GM23338 (cell line): ENCODE measurements at regions not wholly inside any gene's neighbourhood (a gene's known extent, or its start where the extent isn't known, plus 50 kb on each side); places are given as distances from the start of the nearest gene placed in this dataset.

Experiments used
- CREB1 ChIP-seq: fragments of 250-450 bp; sonication (Bioruptor Pico); IDR thresholded peaks from 2 replicates; pipeline ENCODE4 v1.5.0; 2020; ENCODE audit warnings: low read depth, mild to moderate bottlenecking, moderate library complexity
- CTCF ChIP-seq, 2 experiments: fragments of 200-600 bp in 1 of 2; sonication (generic) in 1 of 2; conservative IDR thresholded peaks; 2 replicates each; pipeline versions ENCODE4 v1.5.1 to v1.6.1; 2016 to 2017; ENCODE audit warnings: antibody characterized with exemption in 2 of 2, low read depth in 2 of 2, mild to moderate bottlenecking in 2 of 2, moderate library complexity in 1 of 2
- ETS1 ChIP-seq: IDR thresholded peaks from 2 replicates; pipeline ENCODE4 v1.6.1; 2016; ENCODE audit warnings: antibody characterized with exemption
- EZH2 ChIP-seq: fragments of 200-600 bp; sonication (generic); IDR thresholded peaks from one replicate; pipeline ENCODE4 v1.8.0; 2017; ENCODE audit warnings: antibody characterized with exemption, mild to moderate bottlenecking, low read depth; ENCODE audit not compliant: unreplicated experiment
- EZH2phosphoT487 ChIP-seq: fragments of 200-600 bp; sonication (generic); IDR thresholded peaks from one replicate; pipeline ENCODE4 v1.8.1; 2018; ENCODE audit warnings: antibody characterized with exemption; ENCODE audit not compliant: unreplicated experiment
- JUNB ChIP-seq: IDR thresholded peaks from one replicate; pipeline ENCODE4 v1.6.1; 2016; ENCODE audit warnings: antibody characterized with exemption; ENCODE audit not compliant: unreplicated experiment
- NANOG ChIP-seq: IDR thresholded peaks from 2 replicates; pipeline ENCODE4 v1.6.1; 2016; ENCODE audit warnings: antibody characterized with exemption, borderline replicate concordance
- POLR2AphosphoS5 ChIP-seq: IDR thresholded peaks from 2 replicates; pipeline ENCODE4 v1.6.1; 2016; ENCODE audit warnings: antibody characterized with exemption, low read depth
- REST ChIP-seq: IDR thresholded peaks from one replicate; pipeline ENCODE4 v1.6.1; 2018; ENCODE audit warnings: antibody characterized with exemption; ENCODE audit not compliant: unreplicated experiment
- STAT1 ChIP-seq: IDR thresholded peaks from one replicate; pipeline ENCODE4 v1.6.1; 2016; ENCODE audit warnings: antibody characterized with exemption; ENCODE audit not compliant: unreplicated experiment
- ZNF462 ChIP-seq: fragments of 250-450 bp; sonication (Bioruptor Pico); IDR thresholded peaks from 2 replicates; pipeline ENCODE4 v1.5.0; 2020; ENCODE audit warnings: mild to moderate bottlenecking, moderate library complexity

GRCh38 chr10:128722947-128723346 is 596.7 kb upstream of the MKI67 start:
- TF ChIP-seq CTCF (conservative IDR thresholded peaks at IDR 0.05; ENCODE audit: low read depth in 2 of 2) (no peak), CREB1 (CRISPR knock-in tag) (no peak), POLR2AphosphoS5 (no peak), NANOG (no peak), REST (no peak), EZH2 (no peak), JUNB (no peak), STAT1 (no peak), ZNF462 (CRISPR knock-in tag) (no peak), EZH2phosphoT487 (no peak), ETS1 (no peak)
